Esophagus muscularis mucosa (tissue), 3 donors: ENCODE measurements at regions not wholly inside any gene's neighbourhood (a gene's known extent, or its start where the extent isn't known, plus 50 kb on each side); places are given as distances from the start of the nearest gene placed in this dataset.

ENCODE experiments used
- EP300 ChIP-seq: sonication (generic); formaldehyde crosslinking; IDR thresholded peaks from one replicate; pipeline ENCODE4 v1.6.1; 2017; ENCODE audit warnings: antibody characterized with exemption
- TF ChIP-seq, protein P1 (sequence below), 3 experiments: fragments of 200-600 bp in 2 of 3; fragments of 450-650 bp in 1 of 3; sonication (generic) in 2 of 3; IDR thresholded peaks; one replicate each; pipeline ENCODE4 v1.5.1; 2017 to 2019; ENCODE audit warnings: antibody characterized with exemption in 3 of 3, mild to moderate bottlenecking in 2 of 3, moderate library complexity in 1 of 3

GRCh38 chr14:79971330-79971729 is 240.0 kb downstream of the DIO2 start:
- TF ChIP-seq, protein P1, sequence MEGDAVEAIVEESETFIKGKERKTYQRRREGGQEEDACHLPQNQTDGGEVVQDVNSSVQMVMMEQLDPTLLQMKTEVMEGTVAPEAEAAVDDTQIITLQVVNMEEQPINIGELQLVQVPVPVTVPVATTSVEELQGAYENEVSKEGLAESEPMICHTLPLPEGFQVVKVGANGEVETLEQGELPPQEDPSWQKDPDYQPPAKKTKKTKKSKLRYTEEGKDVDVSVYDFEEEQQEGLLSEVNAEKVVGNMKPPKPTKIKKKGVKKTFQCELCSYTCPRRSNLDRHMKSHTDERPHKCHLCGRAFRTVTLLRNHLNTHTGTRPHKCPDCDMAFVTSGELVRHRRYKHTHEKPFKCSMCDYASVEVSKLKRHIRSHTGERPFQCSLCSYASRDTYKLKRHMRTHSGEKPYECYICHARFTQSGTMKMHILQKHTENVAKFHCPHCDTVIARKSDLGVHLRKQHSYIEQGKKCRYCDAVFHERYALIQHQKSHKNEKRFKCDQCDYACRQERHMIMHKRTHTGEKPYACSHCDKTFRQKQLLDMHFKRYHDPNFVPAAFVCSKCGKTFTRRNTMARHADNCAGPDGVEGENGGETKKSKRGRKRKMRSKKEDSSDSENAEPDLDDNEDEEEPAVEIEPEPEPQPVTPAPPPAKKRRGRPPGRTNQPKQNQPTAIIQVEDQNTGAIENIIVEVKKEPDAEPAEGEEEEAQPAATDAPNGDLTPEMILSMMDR (IDR thresholded peaks at IDR 0.05) = no peak
- TF ChIP-seq EP300 = no peak
